ENCODE measurements at regions not wholly inside any gene's neighbourhood (a gene's known extent, or its start where the extent isn't known, plus 50 kb on each side); places are given as distances from the start of the nearest gene placed in this dataset.

DNA sequence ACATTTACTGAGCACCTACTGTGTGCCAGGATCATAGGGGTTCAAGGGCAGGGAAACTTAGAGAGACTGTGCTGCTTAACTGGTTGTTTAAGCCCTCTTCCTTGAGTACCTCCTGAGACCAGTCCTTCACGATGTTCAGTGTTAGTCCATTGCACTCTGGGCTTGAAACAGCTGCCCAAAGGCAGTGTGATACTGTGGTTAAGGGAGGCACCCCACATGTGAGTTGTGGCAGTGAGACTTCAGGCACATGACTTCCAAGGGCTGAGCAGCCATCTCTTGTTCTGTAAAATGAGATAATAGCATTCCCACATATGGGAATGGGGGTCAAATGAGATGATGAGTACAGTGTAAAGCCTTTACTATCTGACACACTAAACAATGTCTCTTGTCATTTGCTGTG is 75.1 kb downstream of the LINGO1 start:
- intact Hi-C loops (cut with micrococcal nuclease), result no loop called here
- no peaks in the 10 kb centered on the region for H3K9me3 Mint-ChIP-seq
- no peaks in the 10 kb centered on the region for H3K36me3 Mint-ChIP-seq

DNA sequence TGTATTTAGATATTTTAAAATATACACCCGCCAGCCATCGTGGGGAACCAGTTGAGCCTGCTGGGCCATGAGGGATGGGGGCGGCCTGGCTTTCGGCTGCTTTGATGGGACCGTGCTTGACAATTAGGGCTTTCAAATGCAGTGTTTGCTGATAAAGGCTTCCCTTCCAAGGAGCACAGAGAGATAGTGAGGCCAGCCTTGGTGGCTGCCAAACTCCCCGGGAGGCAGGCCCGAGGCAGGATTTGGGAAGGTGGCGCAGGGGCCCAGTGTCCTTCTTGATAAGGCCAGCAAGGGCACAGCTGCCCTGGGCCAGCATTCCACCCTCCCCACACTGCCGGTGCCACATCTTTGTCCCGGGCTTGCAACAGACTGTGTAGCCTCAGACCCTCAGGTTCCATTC is 75.6 kb downstream of the LINGO1 start:
- no peak for DNase-seq
- Mint-ChIP-seq H3K36me3 (no peaks in the 10 kb centered on the region), H3K9me3 (no peaks in the 10 kb centered on the region), H3K4me3 (no peak overlapping the region), H3K27ac (no peak overlapping the region), H3K4me1 (ENCODE audit: low read depth) (no peaks in the 10 kb centered on the region), H3K27me3 (peaks cover 4% of the 10 kb centered on the region)
- ChIA-PET CTCF (no interaction called here), POLR2A (no interaction called here)
- intact Hi-C loops (cut with micrococcal nuclease), result no loop called here

More for the DNA sequence above, 75.1 kb downstream of the LINGO1 start:
- Mint-ChIP-seq H3K27me3 (peaks cover 4% of the 10 kb centered on the region), H3K4me3 (no peak overlapping the region), H3K27ac (no peak overlapping the region), H3K4me1 (ENCODE audit: low read depth) (no peaks in the 10 kb centered on the region)
- CTCF ChIA-PET, result no interaction called here
- no peak for DNase-seq
- POLR2A ChIA-PET, result no interaction called here

DNA sequence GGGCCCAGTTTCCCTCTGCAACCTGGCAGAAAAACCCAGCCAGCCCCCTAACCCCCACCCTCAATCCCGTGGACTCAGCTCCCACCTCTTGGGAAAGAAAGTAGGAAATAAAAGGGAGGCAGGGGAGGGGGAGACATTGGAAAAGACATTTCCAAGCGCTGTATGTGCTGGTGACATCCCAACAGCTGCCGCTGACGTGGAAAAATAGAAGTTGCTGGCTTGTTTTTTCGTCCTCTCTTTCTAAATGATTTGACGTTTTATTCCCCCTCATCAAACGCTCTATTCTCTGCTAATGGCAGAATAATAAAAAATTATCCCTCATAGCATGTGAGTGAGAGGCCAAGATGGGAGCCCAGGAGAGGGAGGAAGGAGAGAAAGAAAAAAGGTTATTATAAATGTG is 76.1 kb downstream of the LINGO1 start:
- H3K27me3 Mint-ChIP-seq, result peaks cover 4% of the 10 kb centered on the region
- CTCF ChIA-PET, result interaction anchor here (1.9 kb wide), 1 partner anchor 13 kb away, joined by 6 read pairs; no protein-coding TSS in a partner anchor
- no peaks in the 10 kb centered on the region for H3K36me3 Mint-ChIP-seq
- H3K27ac Mint-ChIP-seq, result no peak overlapping the region
- no peak for DNase-seq
- no peaks in the 10 kb centered on the region for H3K9me3 Mint-ChIP-seq
- intact Hi-C loops (cut with micrococcal nuclease), result no loop called here
- no peaks in the 10 kb centered on the region for H3K4me1 Mint-ChIP-seq (ENCODE audit: low read depth)
- no peak overlapping the region for H3K4me3 Mint-ChIP-seq
- POLR2A ChIA-PET, result no interaction called here

DNA sequence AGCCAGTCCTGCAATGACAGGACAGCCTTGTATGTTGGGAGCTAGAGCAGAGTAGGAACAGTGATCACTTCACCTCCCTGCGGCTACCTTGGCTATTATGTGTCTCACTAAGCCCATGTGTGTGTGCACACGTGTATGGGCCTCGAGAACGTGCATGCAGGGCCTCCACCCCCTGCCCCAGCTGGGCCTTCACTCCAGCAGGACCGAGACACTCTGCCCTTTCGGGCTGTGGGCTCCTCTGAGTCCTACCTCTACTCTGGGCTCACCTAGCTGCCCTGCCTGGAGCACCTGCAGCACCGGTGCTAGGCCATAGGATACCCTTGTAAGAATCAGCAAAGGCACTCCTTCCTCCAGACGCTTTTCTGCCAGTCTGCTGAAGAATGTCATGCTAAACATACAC is 77.5 kb downstream of the LINGO1 start:
- intact Hi-C loops (cut with micrococcal nuclease), result no loop called here
- no peak overlapping the region for H3K4me3 Mint-ChIP-seq
- H3K9me3 Mint-ChIP-seq, result no peaks in the 10 kb centered on the region
- peaks cover 3% of the 10 kb centered on the region for H3K27me3 Mint-ChIP-seq
- ChIA-PET POLR2A (no interaction called here), CTCF (interaction anchor here (1.1 to 1.9 kb wide), 2 partner anchors 12 to 368 kb away, joined by 4 to 6 read pairs; no protein-coding TSS in a partner anchor)
- no peak for DNase-seq
- no peaks in the 10 kb centered on the region for H3K36me3 Mint-ChIP-seq
- no peak overlapping the region for H3K27ac Mint-ChIP-seq
- H3K4me1 Mint-ChIP-seq (ENCODE audit: low read depth), result no peaks in the 10 kb centered on the region

DNA sequence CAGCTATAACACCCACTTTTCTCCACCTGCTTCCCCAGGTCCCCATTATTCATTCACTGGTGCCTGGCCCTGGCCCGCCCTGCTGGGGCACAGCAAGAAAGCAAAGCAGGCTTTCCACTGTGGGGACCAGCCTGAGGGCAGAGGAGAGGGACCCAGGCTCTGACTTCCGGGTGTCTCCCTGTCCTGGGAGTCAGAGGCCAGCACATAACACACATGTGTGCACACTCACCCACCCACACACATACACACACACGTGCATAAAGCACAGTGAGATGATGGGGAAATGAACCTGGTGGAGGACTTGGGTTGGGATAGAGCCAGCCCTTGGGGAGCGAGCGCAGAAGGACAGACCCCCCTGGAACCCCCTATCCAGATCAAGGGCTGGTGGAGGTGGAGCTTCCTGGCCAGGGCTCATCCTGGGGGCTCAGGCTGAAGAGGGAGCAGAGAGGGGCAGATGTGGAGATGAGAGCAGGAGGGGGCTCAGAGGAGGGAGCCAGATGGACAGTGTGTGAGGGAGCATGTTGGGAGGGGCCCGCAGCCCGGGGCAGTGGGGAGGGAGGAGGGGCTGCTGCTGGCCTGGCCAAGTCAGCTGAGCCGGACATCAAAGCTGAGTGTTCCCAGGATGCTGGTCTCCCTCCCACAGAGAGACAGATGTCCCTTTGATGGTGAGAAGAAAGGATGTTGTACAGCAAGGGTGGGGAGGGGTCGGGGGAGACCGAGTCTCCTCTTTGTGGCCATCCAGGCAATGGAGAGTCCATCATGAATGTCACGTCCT is 78.2 kb downstream of the LINGO1 start:
- H3K27me3 Mint-ChIP-seq, result no peaks in the 10 kb centered on the region
- intact Hi-C loops (cut with micrococcal nuclease), result no loop called here
- no peak overlapping the region for H3K4me3 Mint-ChIP-seq
- H3K27ac Mint-ChIP-seq, result no peak overlapping the region
- DNase-seq, result no peak
- ChIA-PET CTCF (interaction anchor here (1.0 to 1.9 kb wide), 3 partner anchors 11 to 367 kb away, joined by 3 to 6 read pairs (median 4); no protein-coding TSS in a partner anchor), POLR2A (no interaction called here)
- H3K36me3 Mint-ChIP-seq, result no peaks in the 10 kb centered on the region
- no peaks in the 10 kb centered on the region for H3K9me3 Mint-ChIP-seq
- no peaks in the 10 kb centered on the region for H3K4me1 Mint-ChIP-seq (ENCODE audit: low read depth)

DNA sequence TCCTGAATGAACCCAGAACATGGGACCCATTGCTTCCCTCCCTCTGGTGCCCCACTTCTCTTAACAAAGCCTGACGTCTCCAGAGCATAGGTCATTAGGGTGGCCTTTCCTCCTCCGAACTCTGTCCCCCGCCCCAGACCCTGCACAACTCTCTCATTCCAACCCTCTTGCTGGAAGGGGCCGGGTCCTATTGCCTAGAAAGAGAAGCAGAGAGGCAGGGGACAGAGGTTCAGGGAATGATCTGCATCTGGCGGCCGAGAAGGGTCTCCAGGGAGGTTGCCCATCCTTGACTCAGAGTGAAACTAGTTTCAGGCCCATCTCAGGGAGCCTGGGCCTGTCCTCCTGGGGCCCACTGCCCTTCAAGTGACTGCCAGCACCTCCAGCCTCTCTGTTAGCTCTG is 79.0 kb downstream of the LINGO1 start:
- intact Hi-C loops (cut with micrococcal nuclease), result no loop called here
- Mint-ChIP-seq H3K9me3 (no peaks in the 10 kb centered on the region), H3K4me1 (ENCODE audit: low read depth) (no peaks in the 10 kb centered on the region), H3K27me3 (no peaks in the 10 kb centered on the region), H3K4me3 (no peak overlapping the region), H3K36me3 (no peaks in the 10 kb centered on the region), H3K27ac (no peak overlapping the region)
- ChIA-PET POLR2A (no interaction called here), CTCF (interaction anchor here (1.0 kb wide), 1 partner anchor 10 kb away, joined by 3 read pairs; no protein-coding TSS in a partner anchor)
- DNase-seq, result no peak

DNA sequence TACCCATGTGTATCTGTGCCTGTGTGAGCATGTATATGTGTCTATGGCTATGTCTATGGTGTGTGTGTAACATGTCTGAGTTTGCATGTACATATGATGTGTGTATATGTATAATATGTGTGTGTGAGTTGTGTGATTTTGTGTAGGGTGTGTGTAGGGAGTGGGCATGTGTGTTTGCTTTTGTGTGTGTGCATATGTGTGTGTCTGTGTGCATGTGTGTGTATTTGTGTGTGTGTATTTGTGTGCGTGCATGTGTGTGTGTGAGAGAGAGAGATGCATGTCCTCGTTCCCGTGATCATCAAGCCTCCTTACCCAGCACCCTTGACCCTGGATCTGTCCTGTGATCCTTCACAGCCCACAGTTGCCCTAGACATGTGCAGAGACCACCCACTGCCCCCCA is 79.5 kb downstream of the LINGO1 start:
- Mint-ChIP-seq H3K4me3 (no peak overlapping the region), H3K27ac (no peak overlapping the region), H3K27me3 (no peaks in the 10 kb centered on the region), H3K36me3 (no peaks in the 10 kb centered on the region), H3K4me1 (ENCODE audit: low read depth) (no peaks in the 10 kb centered on the region), H3K9me3 (no peaks in the 10 kb centered on the region)
- ChIA-PET CTCF (no interaction called here), POLR2A (no interaction called here)
- intact Hi-C loops (cut with micrococcal nuclease), result no loop called here
- DNase-seq, result no peak

DNA sequence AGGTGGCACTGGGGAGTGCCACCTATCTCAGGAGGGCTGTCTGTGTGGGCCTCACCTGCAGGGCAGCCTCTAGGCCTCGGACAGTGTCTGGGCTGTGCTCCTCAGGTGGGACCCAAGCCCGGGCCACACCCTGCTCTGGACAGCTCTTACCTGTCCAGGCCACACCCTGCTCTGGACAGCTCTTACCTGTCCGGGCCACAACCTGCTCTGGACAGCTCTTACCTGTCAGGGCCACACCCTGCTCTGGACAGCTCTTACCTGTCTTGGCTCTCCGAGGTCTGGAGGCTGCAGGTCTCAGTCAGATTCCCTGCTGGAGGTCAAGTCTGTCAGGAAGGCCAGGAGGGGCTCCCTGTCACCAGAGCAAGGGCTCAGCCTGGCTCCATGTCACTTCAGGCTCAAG is 80.6 kb downstream of the LINGO1 start:
- Mint-ChIP-seq H3K27ac (no peak overlapping the region), H3K36me3 (no peaks in the 10 kb centered on the region), H3K4me1 (ENCODE audit: low read depth) (no peaks in the 10 kb centered on the region), H3K4me3 (no peak overlapping the region), H3K9me3 (no peaks in the 10 kb centered on the region), H3K27me3 (no peaks in the 10 kb centered on the region)
- POLR2A ChIA-PET, result no interaction called here
- DNase-seq, result no peak
- CTCF ChIA-PET, result interaction anchor here (1.1 kb wide), 1 partner anchor 8 kb away, joined by 4 read pairs; no protein-coding TSS in a partner anchor
- intact Hi-C loops (cut with micrococcal nuclease), result no loop called here

DNA sequence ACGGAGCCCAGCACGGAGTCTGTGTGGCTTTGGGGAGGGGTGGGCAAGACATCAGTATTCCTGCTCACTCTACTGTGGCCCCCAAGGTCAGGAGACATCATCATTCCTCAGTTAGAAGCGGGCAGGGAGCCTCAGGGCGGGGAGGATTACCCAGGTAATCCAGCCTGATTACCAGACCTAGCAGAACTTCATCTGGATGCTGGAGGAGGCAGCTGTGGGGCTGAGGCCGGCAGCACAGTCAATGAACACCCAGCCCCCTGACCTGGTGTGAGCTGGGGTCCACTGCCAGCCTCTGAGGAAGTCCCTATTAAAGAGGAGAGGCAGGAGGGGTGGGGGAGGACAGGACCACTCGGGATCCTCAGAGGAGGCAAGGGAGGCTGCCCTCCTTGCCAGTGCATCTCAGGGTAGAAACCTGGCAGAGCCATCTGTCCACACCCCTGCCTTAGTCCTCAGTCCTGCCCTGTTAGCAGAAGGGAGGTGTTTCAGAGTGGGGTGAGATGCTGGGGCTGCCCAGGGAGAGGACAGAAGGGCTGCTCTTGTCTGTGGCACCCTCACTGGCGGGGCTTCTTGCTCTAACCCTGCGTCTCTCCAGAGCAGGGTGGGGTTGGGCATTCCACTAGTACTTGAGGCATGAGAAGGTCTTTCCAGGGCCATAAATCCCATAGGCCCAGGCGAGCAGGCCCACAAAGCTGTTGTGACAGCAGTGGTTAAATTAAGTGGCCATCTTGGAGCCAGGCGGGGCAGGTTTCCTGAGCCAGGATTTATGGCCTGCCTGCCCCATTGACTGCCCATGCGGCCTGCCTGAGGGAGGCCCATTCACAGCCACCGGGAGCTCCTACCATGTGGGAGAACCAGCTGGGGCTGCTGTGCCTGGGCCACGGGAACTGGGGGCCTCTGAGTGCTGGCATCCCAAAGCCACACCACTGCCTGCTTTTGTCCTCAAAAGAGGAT is 82.1 kb downstream of the LINGO1 start:
- DNase-seq, result no peak
- H3K4me1 Mint-ChIP-seq (ENCODE audit: low read depth), result no peaks in the 10 kb centered on the region
- H3K9me3 Mint-ChIP-seq, result no peaks in the 10 kb centered on the region
- H3K4me3 Mint-ChIP-seq, result no peak overlapping the region
- intact Hi-C loops (cut with micrococcal nuclease), result no loop called here
- H3K27me3 Mint-ChIP-seq, result no peaks in the 10 kb centered on the region
- no peaks in the 10 kb centered on the region for H3K36me3 Mint-ChIP-seq
- POLR2A ChIA-PET, result no interaction called here
- no peak overlapping the region for H3K27ac Mint-ChIP-seq
- CTCF ChIA-PET, result no interaction called here

DNA sequence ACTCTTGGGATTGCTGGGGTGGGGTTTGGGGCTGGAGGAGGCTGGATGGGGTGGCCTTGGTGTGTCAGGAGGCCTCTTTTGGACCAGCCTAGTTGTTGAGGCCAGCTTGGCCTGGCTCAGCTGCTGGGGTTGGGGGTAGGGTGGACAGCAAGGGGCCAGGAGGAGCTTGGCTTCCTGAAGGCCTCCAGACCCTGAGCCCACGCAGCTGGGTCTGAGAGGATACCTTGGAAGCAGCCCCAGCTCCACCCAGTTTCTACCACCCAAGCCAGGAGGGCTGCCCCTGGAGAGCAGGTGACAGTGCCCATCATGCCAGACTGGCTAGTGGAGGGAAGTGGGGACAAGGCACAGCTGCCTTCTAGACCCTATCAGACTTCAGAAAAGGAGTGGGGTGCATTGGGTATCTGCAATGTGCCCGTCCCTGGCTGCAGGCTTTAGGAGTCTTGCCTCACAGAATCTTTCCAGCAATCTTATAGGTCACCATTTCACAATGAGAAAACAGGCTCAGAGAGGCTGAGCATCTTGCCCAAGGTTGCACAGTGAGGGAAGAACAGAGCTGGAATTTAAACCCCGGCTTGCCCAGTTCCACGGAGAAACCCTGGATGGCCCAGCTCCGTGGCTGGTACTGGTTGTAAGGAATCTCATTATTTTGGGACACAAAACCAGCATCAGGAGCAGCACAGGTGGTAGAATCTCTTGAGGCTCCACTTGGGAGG is 83.0 kb downstream of the LINGO1 start:
- POLR2A ChIA-PET, result no interaction called here
- H3K27ac Mint-ChIP-seq, result no peak overlapping the region
- CTCF ChIA-PET, result no interaction called here
- H3K9me3 Mint-ChIP-seq, result no peaks in the 10 kb centered on the region
- no peaks in the 10 kb centered on the region for H3K36me3 Mint-ChIP-seq
- DNase-seq, result no peak
- intact Hi-C loops (cut with micrococcal nuclease), result loop anchor here (10.0 kb wide), 1 partner anchor 575 kb away; no protein-coding TSS in a partner anchor
- H3K4me3 Mint-ChIP-seq, result no peak overlapping the region
- no peaks in the 10 kb centered on the region for H3K4me1 Mint-ChIP-seq (ENCODE audit: low read depth)
- no peaks in the 10 kb centered on the region for H3K27me3 Mint-ChIP-seq

DNA sequence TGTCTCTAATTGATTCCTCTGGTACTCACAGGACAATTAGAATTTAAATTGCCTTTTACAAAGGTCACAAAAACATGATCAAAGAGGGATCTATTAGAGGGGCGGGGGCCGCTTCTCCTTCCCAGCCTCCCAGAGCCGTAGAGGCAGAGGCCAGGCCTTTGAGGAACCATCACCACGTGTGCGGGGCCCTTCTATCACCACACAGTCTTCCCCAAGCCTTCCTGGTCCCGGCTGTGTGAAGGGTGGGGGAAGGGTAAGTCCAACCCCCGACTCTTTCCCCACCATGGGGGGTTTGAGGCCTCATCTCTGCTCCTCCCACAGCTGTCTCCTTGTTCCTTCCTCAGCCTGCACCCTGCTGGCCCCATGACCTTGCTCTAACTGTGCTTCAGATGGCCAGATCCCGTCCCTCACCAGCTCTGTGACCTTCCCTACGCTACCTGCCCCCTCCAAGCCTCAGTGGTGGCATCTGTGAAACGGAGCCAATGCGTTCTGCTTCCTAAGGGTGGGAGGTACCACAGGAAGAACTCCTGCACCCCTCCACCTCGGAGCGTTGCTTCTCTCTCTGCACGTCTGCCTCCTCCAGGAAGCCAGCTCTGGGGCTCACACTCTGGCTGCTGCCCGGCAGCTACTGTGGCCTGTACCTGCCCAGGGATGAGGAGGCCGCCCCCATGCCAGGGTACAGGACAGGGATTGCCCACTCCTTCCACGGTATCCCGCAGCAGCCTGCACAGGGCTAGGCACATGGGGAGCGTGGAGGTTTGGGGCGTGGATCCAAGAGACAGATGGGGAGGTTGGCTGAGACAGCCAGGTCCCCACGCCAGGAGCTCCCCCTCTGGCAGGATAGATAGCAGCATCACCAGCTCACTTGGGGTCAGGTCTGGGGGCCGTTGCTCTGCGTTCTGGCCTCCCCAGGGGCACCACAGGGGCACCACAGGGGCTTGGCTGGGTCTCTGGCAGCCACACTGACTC is 83.8 kb downstream of the LINGO1 start:
- no peak overlapping the region for H3K4me3 Mint-ChIP-seq
- no peak for DNase-seq
- H3K27ac Mint-ChIP-seq, result no peak overlapping the region
- intact Hi-C loops (cut with micrococcal nuclease), result loop anchor here (10.0 kb wide), 1 partner anchor 574 kb away; no protein-coding TSS in a partner anchor
- no peaks in the 10 kb centered on the region for H3K36me3 Mint-ChIP-seq
- ChIA-PET CTCF (no interaction called here), POLR2A (no interaction called here)
- no peaks in the 10 kb centered on the region for H3K27me3 Mint-ChIP-seq
- no peaks in the 10 kb centered on the region for H3K4me1 Mint-ChIP-seq (ENCODE audit: low read depth)
- H3K9me3 Mint-ChIP-seq, result no peaks in the 10 kb centered on the region

Data from activated CD4-positive, alpha-beta memory T cell treated with anti-CD3 and anti-CD28 coated beads for 36 hours (primary cell).